HFF-Myc (cell line): ENCODE measurements at regions not wholly inside any gene's neighbourhood (a gene's known extent, or its start where the extent isn't known, plus 50 kb on each side); places are given as distances from the start of the nearest gene placed in this dataset.

Source experiments
- DNase-seq: peaks from one replicate; pipeline ENCODE4 v3.0.0-alpha.2; 2011; ENCODE audit warnings: low read depth; ENCODE audit errors: extremely low read depth
- H3K4me3 ChIP-seq: replicated peaks from 2 replicates; pipeline ENCODE4 v1.5.1; 2011; ENCODE audit warnings: low read depth, mild to moderate bottlenecking, control low read depth, low read length
- CTCF ChIP-seq: IDR thresholded peaks from 2 replicates; pipeline ENCODE4 v1.5.1; 2012; ENCODE audit warnings: mild to moderate bottlenecking, low read depth, low read length, control low read depth; ENCODE audit errors: missing control alignments

- DNase-seq: no peak
- H3K4me3 ChIP-seq: no peak overlapping the region
- no peak for TF ChIP-seq CTCF
Observed at GRCh38 chr4:15317246-15317645, 110.6 kb upstream of the C1QTNF7 start.

- no peak for TF ChIP-seq CTCF
- DNase-seq: no peak
- H3K4me3 ChIP-seq: no peak overlapping the region
Observed at GRCh38 chr4:15318621-15319348, 109.0 kb upstream of the C1QTNF7 start.

- no peak for DNase-seq
- no peak for TF ChIP-seq CTCF
- H3K4me3 ChIP-seq: no peak overlapping the region
Observed at GRCh38 chr4:15320121-15320678, 107.6 kb upstream of the C1QTNF7 start.

- no peak for DNase-seq
- H3K4me3 ChIP-seq: no peak overlapping the region
- no peak for TF ChIP-seq CTCF
Observed at GRCh38 chr4:15322006-15322405, 105.8 kb upstream of the C1QTNF7 start.

GRCh38 chr4:15325987-15326386 lies 101.8 kb upstream of the C1QTNF7 start:
- no peak for TF ChIP-seq CTCF

GRCh38 chr4:15327311-15328298 lies 100.2 kb upstream of the C1QTNF7 start:
- no peak overlapping the region for H3K4me3 ChIP-seq
- TF ChIP-seq CTCF: no peak
- peak; percentile 99 for DNase-seq

More at GRCh38 chr4:15325987-15326386, 101.8 kb upstream of the C1QTNF7 start:
- no peak overlapping the region for H3K4me3 ChIP-seq
- no peak for DNase-seq
